Spleen (tissue), 11 donors: ENCODE measurements at regions not wholly inside any gene's neighbourhood (a gene's known extent, or its start where the extent isn't known, plus 50 kb on each side); places are given as distances from the start of the nearest gene placed in this dataset.

Experiments used
- DNase-seq: peaks from one replicate; pipeline ENCODE4 v3.0.0-alpha.2; 2020
- H3K27ac ChIP-seq, 8 donors: fragments of 200-600 bp; sonication (generic) in 7 of 8; 1 replicate in 4 of 8; 2 replicates in 4 of 8; pipeline versions ENCODE4 v1.5.0 to v1.8.0; 2016 to 2021; ENCODE audit warnings: inconsistent platforms in 4 of 8, mild to moderate bottlenecking in 4 of 8, moderate library complexity in 1 of 8
- H3K27me3 ChIP-seq, 7 donors: fragments of 200-600 bp; sonication (generic) in 6 of 7; replicated peaks in 1 of 7; 1 replicate in 4 of 7; 2 replicates in 3 of 7; pipeline versions ENCODE4 v1.5.0 to v1.8.0; 2016 to 2021; ENCODE audit warnings: inconsistent platforms in 3 of 7, mild to moderate bottlenecking in 1 of 7
- H3K36me3 ChIP-seq, 6 donors: fragments of 200-600 bp; sonication (generic) in 5 of 6; 1 replicate in 4 of 6; 2 replicates in 2 of 6; pipeline versions ENCODE4 v1.5.0 to v1.8.0; 2016 to 2021; ENCODE audit warnings: inconsistent platforms in 2 of 6
- H3K4me1 ChIP-seq, 6 donors: fragments of 200-600 bp; sonication (generic) in 5 of 6; 1 replicate in 3 of 6; 2 replicates in 3 of 6; pipeline versions ENCODE4 v1.5.0 to v1.8.0; 2016 to 2021; ENCODE audit warnings: inconsistent platforms in 3 of 6
- H3K4me3 ChIP-seq, 8 donors: fragments of 200-600 bp; sonication (generic) in 7 of 8; 1 replicate in 4 of 8; 2 replicates in 4 of 8; pipeline versions ENCODE4 v1.5.0 to v1.8.0; 2016 to 2021; ENCODE audit warnings: inconsistent platforms in 4 of 8, mild to moderate bottlenecking in 4 of 8, moderate library complexity in 2 of 8
- H3K9me3 ChIP-seq, 8 donors: fragments of 200-600 bp; sonication (generic) in 7 of 8; 1 replicate in 4 of 8; 2 replicates in 4 of 8; pipeline versions ENCODE4 v1.5.0 to v1.8.0; 2016 to 2021; ENCODE audit warnings: inconsistent platforms in 4 of 8
- POLR2A ChIP-seq, 3 donors: fragments of 450-650 bp; IDR thresholded peaks; one replicate each; pipeline ENCODE4 v1.5.1; 2017; ENCODE audit warnings: antibody characterized with exemption in 3 of 3, mild to moderate bottlenecking in 1 of 3
- POLR2AphosphoS5 ChIP-seq, 3 donors: sonication (generic); formaldehyde crosslinking; IDR thresholded peaks; one replicate each; pipeline ENCODE4 v1.5.1; 2017; ENCODE audit warnings: antibody characterized with exemption in 3 of 3
- WGBS, 5 donors: extraction: QIAGEN DNeasy Blood & Tissue Kit in 3 of 5; methylation state at CpG; one replicate each; pipeline versions ENCODE4 v1.1.5 to v1.1.7; 2013 to 2018; 5-methylcytosine and 5-hydroxymethylcytosine counted together
- intact Hi-C: fragments of 100-400 bp; cut with DNase I; formaldehyde crosslinking; loops from one replicate; pipeline ENCODE4 v1.15.0; 2023; ENCODE audit warnings: low total_unique reads
- TF ChIP-seq, protein P1 (sequence below), 11 experiments: fragments of 200-600 bp in 7 of 11; fragments of 450-650 bp in 4 of 11; sonication (generic) in 4 of 11; IDR thresholded peaks in 8 of 11; conservative IDR thresholded peaks in 3 of 11; 1 replicate in 7 of 11; 2 replicates in 4 of 11; pipeline versions ENCODE4 v1.4.0 to v1.8.0; 2016 to 2021; ENCODE audit warnings: antibody characterized with exemption in 11 of 11, inconsistent platforms in 4 of 11, mild to moderate bottlenecking in 1 of 11
- donor health status: healthy with polysubstance abuse.
- donor health status: DM: no; HTN: no; CAD: no; lungs with moderate emphysema.
- donor health status: DM: no; HTN: no; CAD: no.
- donor health status: Bipolar disorder and iron deficiency.
- donor health status: healthy.
- donor health status: DM: no; HTN: no; CAD: no.
- donor health status: DM: yes; HTN: yes; CAD: no.

DNA sequence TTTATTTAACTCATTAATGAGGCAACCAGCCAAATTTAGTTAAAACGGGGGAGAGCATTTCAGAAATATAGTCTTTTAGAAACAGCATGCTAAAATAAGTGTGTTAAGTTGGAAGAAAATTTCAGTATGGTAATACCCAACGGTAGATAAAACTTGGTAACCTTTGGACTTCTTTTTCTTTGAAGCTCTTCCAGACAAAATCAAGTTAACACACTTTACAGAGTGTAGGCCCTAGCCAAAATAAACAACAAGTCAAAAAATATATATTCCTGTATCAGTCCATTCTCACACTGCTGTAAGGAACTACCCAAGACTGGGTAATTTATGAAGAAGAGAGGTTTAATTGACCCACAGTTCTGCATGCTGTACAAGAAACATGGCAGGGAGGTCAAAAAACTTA is 279.6 kb downstream of the HIVEP2 start:
- intact Hi-C loops, result no loop called here
- H3K36me3 ChIP-seq, result no peaks in the 10 kb centered on the region
- WGBS, 5 donors, result 62 to 89% (median 78%) methylated on average over 2 of the region's 2 CpGs
- TF ChIP-seq POLR2A (IDR thresholded peaks at IDR 0.05) (no peak), POLR2AphosphoS5 (IDR thresholded peaks at IDR 0.05) (no peak)
- TF ChIP-seq, protein P1, sequence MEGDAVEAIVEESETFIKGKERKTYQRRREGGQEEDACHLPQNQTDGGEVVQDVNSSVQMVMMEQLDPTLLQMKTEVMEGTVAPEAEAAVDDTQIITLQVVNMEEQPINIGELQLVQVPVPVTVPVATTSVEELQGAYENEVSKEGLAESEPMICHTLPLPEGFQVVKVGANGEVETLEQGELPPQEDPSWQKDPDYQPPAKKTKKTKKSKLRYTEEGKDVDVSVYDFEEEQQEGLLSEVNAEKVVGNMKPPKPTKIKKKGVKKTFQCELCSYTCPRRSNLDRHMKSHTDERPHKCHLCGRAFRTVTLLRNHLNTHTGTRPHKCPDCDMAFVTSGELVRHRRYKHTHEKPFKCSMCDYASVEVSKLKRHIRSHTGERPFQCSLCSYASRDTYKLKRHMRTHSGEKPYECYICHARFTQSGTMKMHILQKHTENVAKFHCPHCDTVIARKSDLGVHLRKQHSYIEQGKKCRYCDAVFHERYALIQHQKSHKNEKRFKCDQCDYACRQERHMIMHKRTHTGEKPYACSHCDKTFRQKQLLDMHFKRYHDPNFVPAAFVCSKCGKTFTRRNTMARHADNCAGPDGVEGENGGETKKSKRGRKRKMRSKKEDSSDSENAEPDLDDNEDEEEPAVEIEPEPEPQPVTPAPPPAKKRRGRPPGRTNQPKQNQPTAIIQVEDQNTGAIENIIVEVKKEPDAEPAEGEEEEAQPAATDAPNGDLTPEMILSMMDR (IDR thresholded peaks at IDR 0.05 in 8 of 11, conservative IDR thresholded peaks at IDR 0.05 in 3 of 11), result no peak
- H3K4me1 ChIP-seq, result no peaks in the 10 kb centered on the region
- no peak overlapping the region for H3K27ac ChIP-seq
- H3K27me3 ChIP-seq, result no peaks in the 10 kb centered on the region
- DNase-seq, result no peak
- no peak overlapping the region for H3K4me3 ChIP-seq
- H3K9me3 ChIP-seq, result peaks cover 0 to 24% (median 11%) of the 10 kb centered on the region in 8 donors

DNA sequence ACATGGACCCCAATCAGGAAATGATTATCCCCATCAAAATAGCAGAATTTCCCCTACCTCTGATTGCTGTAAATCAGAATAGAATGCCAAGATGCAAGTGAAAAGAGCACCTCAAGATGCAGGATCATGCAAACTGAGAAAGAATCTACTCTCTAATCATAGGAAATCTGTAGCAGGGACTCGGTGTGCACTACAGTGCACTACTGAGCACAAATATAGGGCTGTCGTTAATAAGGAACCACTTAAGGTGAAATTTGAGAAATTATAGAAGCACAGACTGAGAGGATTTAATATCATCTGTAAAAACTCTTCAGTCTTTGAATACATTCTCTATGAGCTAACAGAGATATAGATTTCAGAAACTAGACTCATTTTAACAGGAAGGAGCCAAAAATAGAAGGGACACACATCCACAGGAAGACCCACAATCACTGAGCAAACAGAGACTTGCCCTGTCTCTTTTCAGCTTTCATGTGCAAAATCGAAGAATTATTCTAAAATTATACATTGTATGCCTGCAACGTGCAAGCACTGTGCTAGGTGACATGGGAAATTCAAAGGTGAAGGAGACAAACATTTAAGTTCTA is 278.3 kb downstream of the HIVEP2 start:
- WGBS, 5 donors, result 48 to 61% (median 52%) methylated on average over 4 of the region's 4 CpGs
- no peaks in the 10 kb centered on the region for H3K36me3 ChIP-seq
- no peak overlapping the region for H3K4me3 ChIP-seq
- TF ChIP-seq POLR2A (IDR thresholded peaks at IDR 0.05) (no peak), POLR2AphosphoS5 (IDR thresholded peaks at IDR 0.05) (no peak)
- TF ChIP-seq, protein P1 (IDR thresholded peaks at IDR 0.05 in 8 of 11, conservative IDR thresholded peaks at IDR 0.05 in 3 of 11), result no peak
- no peak for DNase-seq
- intact Hi-C loops, result no loop called here
- no peaks in the 10 kb centered on the region for H3K4me1 ChIP-seq
- H3K9me3 ChIP-seq, result peaks cover 0 to 24% (median 11%) of the 10 kb centered on the region in 8 donors
- no peak overlapping the region for H3K27ac ChIP-seq
- H3K27me3 ChIP-seq, result no peaks in the 10 kb centered on the region

DNA sequence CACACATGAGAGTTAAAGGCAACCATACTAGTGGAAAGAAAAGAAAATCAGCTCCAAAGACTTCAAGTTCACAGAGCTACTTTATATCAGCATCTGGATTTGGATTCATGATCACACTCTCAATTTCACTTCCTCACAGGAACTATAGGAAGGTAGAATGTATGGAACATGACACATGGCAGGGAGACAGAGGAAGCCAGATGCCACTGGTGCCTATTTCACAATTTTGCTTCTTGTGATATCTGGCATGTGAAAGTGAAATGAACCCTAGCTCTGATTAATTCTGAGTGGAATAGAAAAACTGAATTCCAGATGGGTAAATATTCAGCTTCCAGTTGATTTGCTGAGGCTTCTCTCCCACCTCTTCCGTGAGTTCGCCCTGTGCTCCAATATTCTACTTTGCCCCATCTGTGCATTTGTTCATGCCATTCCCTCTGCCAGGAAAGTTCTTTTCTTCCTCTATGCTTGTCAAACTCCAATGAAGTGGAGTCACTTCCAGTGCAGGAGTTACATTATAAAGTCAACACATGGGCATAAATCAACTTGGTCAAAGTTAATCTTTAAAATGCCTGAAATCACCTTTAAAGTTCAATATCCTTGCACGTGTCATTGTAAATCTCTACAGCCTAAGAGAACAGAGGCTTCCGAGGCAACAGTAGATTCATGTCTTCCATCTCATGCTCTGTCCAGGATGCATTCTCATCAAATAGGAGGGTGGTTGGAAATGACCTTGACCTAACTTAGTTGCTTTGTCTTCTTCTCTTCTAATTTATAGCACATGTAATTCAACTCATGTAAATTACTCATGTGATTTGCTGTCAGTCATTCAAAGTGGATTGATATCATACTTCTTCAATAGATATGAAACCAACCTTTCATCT is 275.3 kb downstream of the HIVEP2 start:
- Histone ChIP-seq H3K27ac (no peak overlapping the region), H3K4me3 (no peak overlapping the region), H3K27me3 (peaks cover 0 to 7% (median 0%) of the 10 kb centered on the region in 7 donors), H3K36me3 (no peaks in the 10 kb centered on the region), H3K4me1 (no peaks in the 10 kb centered on the region), H3K9me3 (no peaks in the 10 kb centered on the region)
- TF ChIP-seq, protein P1 (IDR thresholded peaks at IDR 0.05 in 8 of 11, conservative IDR thresholded peaks at IDR 0.05 in 3 of 11), result no peak
- no peak for TF ChIP-seq POLR2AphosphoS5 (IDR thresholded peaks at IDR 0.05)
- TF ChIP-seq POLR2A (IDR thresholded peaks at IDR 0.05), result no peak
- DNase-seq, result no peak
- intact Hi-C loops, result no loop called here
- 92 to 98% (median 97%) methylated on average over 4 of the region's 4 CpGs for WGBS, 5 donors

DNA sequence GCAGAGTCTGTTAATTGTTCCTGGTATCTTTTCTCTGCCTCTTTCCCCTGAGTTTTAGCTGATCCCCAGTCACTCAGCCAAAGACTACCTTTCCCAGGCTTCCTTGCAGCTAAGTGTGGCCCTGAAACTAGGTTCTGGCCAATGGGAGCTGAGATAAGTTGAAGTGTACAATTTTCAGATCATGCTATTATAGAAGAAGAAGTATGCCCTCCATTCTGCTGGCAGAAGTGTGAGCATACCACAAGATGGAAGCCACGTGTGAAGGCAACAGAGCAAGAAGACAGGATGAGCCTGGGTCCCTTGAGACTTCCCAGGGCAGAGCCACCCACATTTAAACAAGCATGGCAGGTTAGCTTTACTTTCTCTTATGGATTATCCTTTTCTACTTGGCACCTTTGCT is 273.2 kb downstream of the HIVEP2 start:
- intact Hi-C loops, result no loop called here
- Histone ChIP-seq H3K4me3 (no peak overlapping the region), H3K9me3 (no peaks in the 10 kb centered on the region), H3K4me1 (no peaks in the 10 kb centered on the region), H3K27me3 (peaks cover 0 to 12% (median 0%) of the 10 kb centered on the region in 7 donors), H3K27ac (no peak overlapping the region), H3K36me3 (no peaks in the 10 kb centered on the region)
- DNase-seq, result no peak
- WGBS, 5 donors, result 37 to 64% (median 53%) methylated on average over 1 of the region's 1 CpG
- TF ChIP-seq POLR2A (IDR thresholded peaks at IDR 0.05), result no peak
- no peak for TF ChIP-seq POLR2AphosphoS5 (IDR thresholded peaks at IDR 0.05)
- TF ChIP-seq, protein P1 (IDR thresholded peaks at IDR 0.05 in 8 of 11, conservative IDR thresholded peaks at IDR 0.05 in 3 of 11), result no peak
